NCI-H1105 treated with DMSO at 0.1 percent for 48 hours (cell line): ENCODE measurements at regions not wholly inside any gene's neighbourhood (a gene's known extent, or its start where the extent isn't known, plus 50 kb on each side); places are given as distances from the start of the nearest gene placed in this dataset.

Experiments used
- DNase-seq: peaks from one replicate; lab custom pipeline; 2025; lab: John Stamatoyannopoulos, UW

DNA sequence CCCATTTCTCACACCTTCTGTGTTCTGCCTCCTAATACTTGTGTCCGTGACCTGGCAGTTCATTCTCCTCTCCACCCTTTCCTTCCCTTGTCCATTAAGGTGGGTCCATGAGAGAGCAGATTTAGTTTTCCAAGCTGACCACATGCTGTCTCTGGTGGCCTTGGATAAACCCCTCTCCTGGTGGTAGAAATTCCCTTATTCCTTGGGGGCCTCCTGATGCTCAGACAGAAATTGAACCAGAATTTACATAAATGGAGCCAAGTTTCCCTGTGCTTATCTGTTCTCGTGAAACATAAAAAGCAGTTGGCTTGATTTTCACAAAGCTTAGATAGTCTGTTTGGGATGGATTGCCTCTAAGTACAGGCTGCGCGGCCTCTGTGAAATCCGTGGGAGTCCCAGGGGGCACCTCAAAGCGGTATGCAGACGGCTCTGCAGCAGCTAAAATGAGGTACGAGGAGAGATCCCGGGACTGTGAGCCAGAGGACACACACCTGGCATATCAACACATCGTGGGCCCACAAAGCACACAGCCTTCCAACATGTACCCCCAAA lies 101.0 kb upstream of the NMNAT3 start:
- no peak for DNase-seq

DNA sequence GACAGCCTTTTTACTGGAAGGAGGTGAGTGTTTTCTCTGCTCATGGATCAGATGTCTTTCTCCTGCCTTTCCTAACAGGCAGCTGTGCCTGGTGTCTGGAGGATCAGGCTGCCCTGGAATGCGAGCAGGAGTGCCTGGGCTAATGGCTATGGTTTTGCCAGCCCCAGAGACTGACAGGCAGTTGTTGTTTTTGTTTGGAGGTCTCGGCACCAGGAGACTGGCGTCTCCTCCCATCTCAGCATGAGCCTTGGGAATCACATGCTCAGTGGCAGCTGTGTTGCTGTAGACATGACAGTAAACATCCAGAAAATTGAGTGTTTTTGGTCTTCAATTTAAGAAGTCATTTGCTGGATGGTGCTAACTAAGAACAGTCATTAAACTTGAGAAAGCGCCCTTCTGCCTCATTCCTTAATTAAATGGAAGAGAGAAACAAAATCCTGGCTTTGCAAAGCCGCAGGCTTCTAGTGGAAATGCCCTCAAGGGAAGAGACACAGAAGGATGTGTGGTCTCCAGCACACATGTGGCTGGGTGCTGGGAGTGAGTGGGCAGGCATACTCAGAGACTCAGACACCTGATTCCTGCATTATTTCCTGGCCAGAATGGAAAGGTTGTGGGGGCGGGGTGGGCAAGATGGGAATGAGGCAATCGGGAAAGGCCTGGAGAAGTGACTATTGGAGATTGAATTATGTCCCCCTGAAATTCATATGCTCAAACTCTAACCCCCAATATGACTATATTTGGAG lies 97.0 kb upstream of the NMNAT3 start:
- no peak for DNase-seq

DNA sequence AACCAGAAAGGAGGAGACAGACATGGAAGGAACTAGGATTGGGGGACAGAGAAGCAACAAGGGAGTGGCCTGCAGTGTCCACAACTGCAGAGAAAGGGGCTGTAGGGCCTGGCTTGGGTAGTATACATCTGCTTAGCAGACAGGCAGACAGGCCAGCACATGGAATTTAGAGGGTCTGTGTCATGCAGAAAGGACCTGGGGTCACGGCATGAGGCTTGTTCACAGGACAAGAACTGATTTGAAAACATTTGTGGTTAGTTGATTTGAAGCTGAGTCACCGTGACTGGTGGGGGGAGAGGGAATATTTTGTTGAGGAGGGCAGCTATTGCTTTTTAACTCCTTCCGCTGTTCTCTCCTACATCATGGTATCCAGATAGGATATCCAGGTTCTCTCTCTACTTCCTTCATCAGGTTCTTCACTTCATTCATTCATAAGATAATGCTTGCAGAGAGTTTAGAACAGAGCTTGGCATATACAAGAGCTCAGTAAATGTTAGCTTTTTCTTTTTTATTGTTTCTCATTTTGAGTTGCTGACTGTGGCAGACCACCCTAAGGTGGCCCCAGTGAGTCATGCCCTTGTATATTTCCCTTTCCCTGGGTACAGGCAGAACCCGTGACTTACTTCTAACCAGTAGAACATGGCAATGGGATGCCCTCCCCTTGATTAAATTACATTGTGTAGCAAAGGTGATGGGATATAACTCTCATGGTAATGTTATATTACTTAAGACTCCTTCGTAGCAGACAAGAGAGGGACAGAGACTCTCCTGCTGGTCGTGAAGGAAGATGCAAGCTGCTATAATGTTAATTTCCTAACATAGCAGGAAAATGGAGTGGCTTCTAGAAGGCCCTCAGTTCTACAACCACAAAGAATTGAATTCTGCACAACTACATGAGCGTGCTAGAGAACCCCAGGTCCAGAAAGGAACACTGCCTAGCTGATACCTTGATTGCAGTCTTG lies 95.0 kb upstream of the NMNAT3 start:
- no peak for DNase-seq

GRCh38 chr3:139771331-139771730 lies 93.6 kb upstream of the NMNAT3 start:
- DNase-seq: no peak

GRCh38 chr3:139770577-139770976 lies 92.8 kb upstream of the NMNAT3 start:
- no peak for DNase-seq

- DNase-seq: no peak
Measured at GRCh38 chr3:139769796-139770195, 92.0 kb upstream of the NMNAT3 start.

GRCh38 chr3:139764936-139765335 lies 87.2 kb upstream of the NMNAT3 start:
- DNase-seq: no peak

DNA sequence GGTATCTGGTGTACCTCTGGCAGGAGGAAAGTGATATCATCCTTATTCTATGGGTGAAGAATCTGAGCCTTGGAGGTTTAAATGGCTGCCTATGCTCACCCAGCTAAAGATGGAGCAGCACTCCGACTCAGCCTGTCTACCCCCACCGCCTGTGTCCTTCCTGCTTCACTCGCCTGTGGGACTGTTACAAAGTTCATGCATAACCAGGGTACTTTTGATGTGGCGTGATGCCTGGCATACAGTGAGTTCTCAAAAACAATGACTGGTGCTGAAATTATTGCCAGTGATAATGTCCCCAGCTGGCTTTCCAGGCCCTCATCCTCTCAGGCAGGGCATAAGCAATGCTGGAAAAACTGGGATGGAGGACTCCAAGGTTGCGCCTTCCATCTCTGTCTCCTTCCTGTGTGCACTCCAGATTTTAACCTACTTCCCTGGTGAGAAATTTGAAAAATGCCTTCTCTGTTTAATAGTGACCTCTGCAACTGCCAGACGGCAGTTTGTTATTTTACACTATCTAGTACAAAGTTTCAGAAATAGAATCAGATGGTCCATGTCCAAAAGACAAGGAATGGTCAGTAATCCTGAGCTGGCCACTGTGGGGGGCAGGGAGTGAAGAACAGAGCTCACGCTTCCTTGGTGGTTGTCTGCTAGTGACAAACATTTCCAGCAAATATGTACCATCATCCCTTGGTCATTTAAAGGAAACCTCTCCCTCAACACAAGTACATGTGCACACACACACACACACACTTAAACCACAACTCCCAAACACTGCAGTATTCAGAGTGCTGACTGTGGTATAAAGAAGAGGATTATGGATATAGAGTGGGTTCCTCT lies 86.5 kb upstream of the NMNAT3 start:
- no peak for DNase-seq

- DNase-seq: no peak
Measured at GRCh38 chr3:139762302-139762701, 84.5 kb upstream of the NMNAT3 start.

- no peak for DNase-seq
Measured at GRCh38 chr3:139759470-139759869, 81.7 kb upstream of the NMNAT3 start.

- DNase-seq: no peak
Measured at GRCh38 chr3:139758654-139759291, 81.0 kb upstream of the NMNAT3 start.

DNA sequence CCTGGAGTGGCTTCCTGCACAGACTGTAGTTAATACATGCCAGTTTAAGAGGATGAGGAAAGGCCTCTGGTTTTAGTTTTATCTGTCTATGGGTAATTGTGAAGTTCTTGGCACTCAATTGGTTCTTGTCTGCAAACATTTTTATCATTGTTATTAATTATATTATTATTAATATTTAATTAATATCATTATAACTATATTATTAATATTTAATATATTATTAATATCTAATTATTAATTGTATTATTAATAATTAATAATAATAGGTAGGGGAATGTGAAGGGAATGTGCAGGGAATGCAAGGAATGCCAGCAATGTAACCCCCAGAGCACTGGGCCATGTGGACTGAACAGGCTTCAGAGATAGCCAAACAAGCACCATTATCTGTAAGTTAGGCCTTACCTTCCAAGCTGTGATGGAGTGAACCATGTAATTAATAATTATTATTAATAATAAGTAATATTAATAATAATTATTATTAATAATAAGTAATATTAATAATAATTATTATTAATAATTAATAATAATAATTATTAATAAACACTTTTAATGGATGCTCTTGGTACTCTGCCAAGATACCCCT lies 79.8 kb upstream of the NMNAT3 start:
- no peak for DNase-seq

GRCh38 chr3:139756529-139757103 lies 78.8 kb upstream of the NMNAT3 start:
- DNase-seq: no peak

DNA sequence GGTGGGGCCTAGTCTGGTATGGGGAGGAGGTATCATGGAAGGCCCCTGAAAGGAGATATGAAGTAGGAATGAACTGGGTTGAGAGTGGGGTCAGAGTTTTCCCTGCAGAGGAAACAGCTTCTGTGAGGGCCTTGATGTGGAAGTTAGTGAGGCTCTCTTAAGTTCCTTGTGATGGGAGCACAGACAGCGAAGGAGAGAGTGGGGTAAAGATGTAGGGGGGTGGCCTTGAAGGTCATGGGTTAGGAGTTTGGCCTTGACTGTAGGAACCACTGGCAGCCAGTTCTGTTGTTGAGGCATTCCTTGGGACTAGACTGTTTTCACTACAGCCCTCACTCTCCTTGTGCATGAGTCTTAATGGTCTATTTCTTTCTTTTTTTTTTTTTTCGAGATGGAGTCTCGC lies 77.8 kb upstream of the NMNAT3 start:
- no peak for DNase-seq

DNA sequence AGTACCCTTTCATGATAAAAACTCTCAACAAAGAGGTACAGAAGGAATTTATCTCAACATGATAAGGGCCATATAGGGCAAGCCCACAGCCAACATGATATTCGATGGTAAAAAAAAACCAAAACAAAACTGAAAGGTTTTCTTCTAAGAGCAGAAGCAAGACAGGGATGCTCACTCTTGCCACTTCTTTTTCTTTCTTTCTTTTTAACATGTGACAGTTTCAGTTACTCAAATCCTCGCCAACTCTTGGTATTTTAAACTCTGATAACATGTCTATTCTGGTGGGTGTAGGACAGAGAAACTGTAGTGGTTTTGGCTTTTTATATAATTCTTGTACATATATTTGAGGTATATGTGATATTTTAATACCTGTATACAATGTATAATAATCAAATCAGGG lies 74.0 kb upstream of the NMNAT3 start:
- DNase-seq: no peak

DNA sequence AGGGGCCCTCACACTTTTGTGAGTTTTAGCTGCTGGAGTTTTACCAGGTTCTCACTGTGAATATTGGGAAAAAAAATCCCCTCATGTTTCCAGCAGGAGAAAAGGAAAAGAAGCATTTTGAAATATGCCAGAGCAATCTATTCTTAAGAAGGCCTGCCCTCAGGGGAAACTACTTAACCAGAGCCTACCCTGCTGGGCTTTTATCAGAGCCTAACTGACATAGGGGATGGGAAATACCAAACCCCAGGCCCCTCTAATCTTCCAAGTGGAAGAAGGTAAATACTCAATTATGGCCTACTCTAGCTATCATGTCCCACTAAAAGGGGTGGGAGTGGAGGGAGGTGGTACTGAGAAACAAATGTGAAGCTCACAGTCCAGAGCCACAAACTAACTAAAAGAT lies 68.7 kb upstream of the NMNAT3 start:
- no peak for DNase-seq

- no peak for DNase-seq
Measured at GRCh38 chr3:139745831-139746230, 68.1 kb upstream of the NMNAT3 start.

- DNase-seq: no peak
Measured at GRCh38 chr3:139738697-139739096, 60.9 kb upstream of the NMNAT3 start.

- no peak for DNase-seq
Measured at GRCh38 chr3:139737682-139738361, 60.0 kb upstream of the NMNAT3 start.

DNA sequence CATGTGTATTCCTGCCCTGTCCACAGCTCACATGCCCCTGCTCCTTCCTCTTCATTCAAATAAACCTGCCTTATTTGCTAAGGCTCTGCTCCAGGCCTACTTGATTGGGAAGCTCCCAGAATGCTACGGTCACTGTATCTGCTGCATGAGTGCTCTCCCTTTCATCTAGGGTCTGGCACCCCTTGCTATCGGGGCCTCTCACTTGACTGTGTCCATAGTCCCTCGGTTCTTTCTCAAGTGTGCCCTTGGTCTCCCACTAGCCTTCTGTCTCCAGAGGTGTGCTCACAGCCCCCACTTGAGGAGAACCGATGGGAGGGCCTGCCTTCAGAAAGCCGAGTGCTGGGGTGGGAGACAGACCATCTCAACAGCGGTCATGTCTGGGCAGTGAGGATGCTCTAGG lies 57.4 kb upstream of the NMNAT3 start:
- DNase-seq: no peak
